ENCODE measurements at regions not wholly inside any gene's neighbourhood (a gene's known extent, or its start where the extent isn't known, plus 50 kb on each side); places are given as distances from the start of the nearest gene placed in this dataset.

GRCh38 chr12:107167756-107168155 lies 74.4 kb upstream of the CRY1 start:
- TF ChIP-seq CTCF (IDR thresholded peaks at IDR 0.05; ENCODE audit: low read length) (no peak), EZH2 (IDR thresholded peaks at IDR 0.05; ENCODE audit: borderline replicate concordance, low read length) (no peak)

All from OCI-LY1 (cell line).